ENCODE measurements at regions not wholly inside any gene's neighbourhood (a gene's known extent, or its start where the extent isn't known, plus 50 kb on each side); places are given as distances from the start of the nearest gene placed in this dataset.

GRCh38 chr1:239732770-239733169 lies 346.4 kb downstream of the CHRM3 start:
- Histone ChIP-seq H3K9me3 (ENCODE audit: low read depth) (no peaks in the 10 kb centered on the region), H2AFZ (replicated peaks) (no peak overlapping the region), H3K4me2 (no peak overlapping the region), H3K9ac (no peak overlapping the region), H4K20me1 (ENCODE audit: low read depth) (no peaks in the 10 kb centered on the region), H3K27me3 (no peaks in the 10 kb centered on the region), H3K27ac (no peak overlapping the region), H3F3A (ENCODE audit: low read depth) (no peaks in the 10 kb centered on the region), H3K79me2 (ENCODE audit: low read depth) (no peaks in the 10 kb centered on the region), H3K36me3 (no peaks in the 10 kb centered on the region), H3K4me3 (no peak overlapping the region), H3K4me1 (no peaks in the 10 kb centered on the region)
- no peak for DNase-seq (ENCODE audit: low spot score)
- Mint-ChIP-seq H3K27me3 (ENCODE audit: insufficient read depth, low read depth) (peaks cover 2% of the 10 kb centered on the region), H3K4me3 (no peak overlapping the region), H3K9me3 (no peaks in the 10 kb centered on the region), H3K4me1 (no peaks in the 10 kb centered on the region), H3K27ac (no peak overlapping the region), H3K36me3 (no peaks in the 10 kb centered on the region)
- no peak for TF ChIP-seq EZH2phosphoT487 (IDR thresholded peaks at IDR 0.05)
- TF ChIP-seq, protein P1, sequence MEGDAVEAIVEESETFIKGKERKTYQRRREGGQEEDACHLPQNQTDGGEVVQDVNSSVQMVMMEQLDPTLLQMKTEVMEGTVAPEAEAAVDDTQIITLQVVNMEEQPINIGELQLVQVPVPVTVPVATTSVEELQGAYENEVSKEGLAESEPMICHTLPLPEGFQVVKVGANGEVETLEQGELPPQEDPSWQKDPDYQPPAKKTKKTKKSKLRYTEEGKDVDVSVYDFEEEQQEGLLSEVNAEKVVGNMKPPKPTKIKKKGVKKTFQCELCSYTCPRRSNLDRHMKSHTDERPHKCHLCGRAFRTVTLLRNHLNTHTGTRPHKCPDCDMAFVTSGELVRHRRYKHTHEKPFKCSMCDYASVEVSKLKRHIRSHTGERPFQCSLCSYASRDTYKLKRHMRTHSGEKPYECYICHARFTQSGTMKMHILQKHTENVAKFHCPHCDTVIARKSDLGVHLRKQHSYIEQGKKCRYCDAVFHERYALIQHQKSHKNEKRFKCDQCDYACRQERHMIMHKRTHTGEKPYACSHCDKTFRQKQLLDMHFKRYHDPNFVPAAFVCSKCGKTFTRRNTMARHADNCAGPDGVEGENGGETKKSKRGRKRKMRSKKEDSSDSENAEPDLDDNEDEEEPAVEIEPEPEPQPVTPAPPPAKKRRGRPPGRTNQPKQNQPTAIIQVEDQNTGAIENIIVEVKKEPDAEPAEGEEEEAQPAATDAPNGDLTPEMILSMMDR (IDR thresholded peaks at IDR 0.05), result no peak
- no peak for TF ChIP-seq EZH2 (IDR thresholded peaks at IDR 0.05)

DNA sequence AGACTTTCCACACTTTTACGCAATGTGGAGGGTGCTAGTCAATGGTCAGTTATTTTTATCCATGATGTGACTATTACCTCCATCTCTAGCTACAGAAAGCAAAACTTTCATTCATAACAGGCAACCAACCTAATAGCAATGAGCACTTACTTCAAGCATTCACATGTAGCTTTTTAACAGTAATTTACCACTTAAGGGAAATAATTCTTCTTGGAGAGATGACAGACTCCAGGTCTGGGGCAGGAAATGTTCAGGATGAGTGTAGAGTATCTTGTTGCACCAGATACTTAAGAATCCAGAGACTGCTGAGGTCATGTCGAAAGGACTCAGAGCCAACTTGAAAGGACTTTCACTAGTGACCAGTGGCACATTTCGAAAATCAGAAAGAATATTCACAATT lies 347.6 kb downstream of the CHRM3 start:
- no peak for DNase-seq (ENCODE audit: low spot score)
- H3K4me3 ChIP-seq, result no peak overlapping the region
- no peak overlapping the region for H2AFZ ChIP-seq (replicated peaks)
- H3F3A ChIP-seq (ENCODE audit: low read depth), result no peaks in the 10 kb centered on the region
- H3K27ac ChIP-seq, result no peak overlapping the region
- no peaks in the 10 kb centered on the region for H3K36me3 ChIP-seq
- H3K36me3 Mint-ChIP-seq, result no peaks in the 10 kb centered on the region
- H3K79me2 ChIP-seq (ENCODE audit: low read depth), result no peaks in the 10 kb centered on the region
- no peaks in the 10 kb centered on the region for H3K9me3 Mint-ChIP-seq
- H3K4me2 ChIP-seq, result no peak overlapping the region
- H3K4me1 ChIP-seq, result no peaks in the 10 kb centered on the region
- no peak overlapping the region for H3K4me3 Mint-ChIP-seq
- H3K27me3 ChIP-seq, result no peaks in the 10 kb centered on the region
- no peaks in the 10 kb centered on the region for H3K4me1 Mint-ChIP-seq
- no peaks in the 10 kb centered on the region for H3K9me3 ChIP-seq (ENCODE audit: low read depth)
- H3K9ac ChIP-seq, result no peak overlapping the region
- TF ChIP-seq EZH2phosphoT487 (IDR thresholded peaks at IDR 0.05), result no peak
- no peak for TF ChIP-seq EZH2 (IDR thresholded peaks at IDR 0.05)
- TF ChIP-seq, protein P1 (IDR thresholded peaks at IDR 0.05), result no peak
- H3K27me3 Mint-ChIP-seq (ENCODE audit: insufficient read depth, low read depth), result peaks cover 2% of the 10 kb centered on the region
- no peaks in the 10 kb centered on the region for H4K20me1 ChIP-seq (ENCODE audit: low read depth)
- no peak overlapping the region for H3K27ac Mint-ChIP-seq

DNA sequence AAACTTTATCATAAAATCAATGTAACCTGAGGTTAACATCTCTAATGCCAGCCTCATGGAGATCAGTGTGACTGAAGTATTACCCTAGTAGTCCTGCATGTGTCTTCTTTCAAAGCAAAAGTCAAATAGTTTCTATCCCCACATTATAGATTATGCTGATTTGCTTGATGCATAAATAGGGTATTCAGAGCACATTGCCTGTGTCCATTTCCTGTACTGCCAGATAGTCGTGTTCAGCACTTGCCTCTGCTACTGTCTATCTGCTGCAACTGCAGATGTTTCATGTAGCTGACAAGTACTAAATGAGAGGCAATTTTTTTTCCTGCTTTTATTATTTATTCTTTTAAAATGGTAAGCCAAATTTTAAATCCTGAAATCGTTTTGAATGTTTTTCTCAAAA lies 348.7 kb downstream of the CHRM3 start:
- H3K4me3 ChIP-seq, result no peak overlapping the region
- H3K36me3 ChIP-seq, result no peaks in the 10 kb centered on the region
- no peaks in the 10 kb centered on the region for H3K36me3 Mint-ChIP-seq
- no peaks in the 10 kb centered on the region for H3F3A ChIP-seq (ENCODE audit: low read depth)
- H3K4me1 ChIP-seq, result no peaks in the 10 kb centered on the region
- H3K9me3 ChIP-seq (ENCODE audit: low read depth), result no peaks in the 10 kb centered on the region
- peaks cover 2% of the 10 kb centered on the region for H3K27me3 Mint-ChIP-seq (ENCODE audit: insufficient read depth, low read depth)
- H3K4me1 Mint-ChIP-seq, result no peaks in the 10 kb centered on the region
- H3K27ac Mint-ChIP-seq, result no peak overlapping the region
- no peaks in the 10 kb centered on the region for H3K27me3 ChIP-seq
- no peaks in the 10 kb centered on the region for H3K9me3 Mint-ChIP-seq
- no peak overlapping the region for H2AFZ ChIP-seq (replicated peaks)
- no peaks in the 10 kb centered on the region for H4K20me1 ChIP-seq (ENCODE audit: low read depth)
- TF ChIP-seq EZH2phosphoT487 (IDR thresholded peaks at IDR 0.05) (no peak), EZH2 (IDR thresholded peaks at IDR 0.05) (no peak)
- TF ChIP-seq, protein P1 (IDR thresholded peaks at IDR 0.05), result no peak
- H3K79me2 ChIP-seq (ENCODE audit: low read depth), result no peaks in the 10 kb centered on the region
- no peak overlapping the region for H3K4me2 ChIP-seq
- H3K27ac ChIP-seq, result no peak overlapping the region
- H3K4me3 Mint-ChIP-seq, result no peak overlapping the region
- no peak overlapping the region for H3K9ac ChIP-seq
- no peak for DNase-seq (ENCODE audit: low spot score)

DNA sequence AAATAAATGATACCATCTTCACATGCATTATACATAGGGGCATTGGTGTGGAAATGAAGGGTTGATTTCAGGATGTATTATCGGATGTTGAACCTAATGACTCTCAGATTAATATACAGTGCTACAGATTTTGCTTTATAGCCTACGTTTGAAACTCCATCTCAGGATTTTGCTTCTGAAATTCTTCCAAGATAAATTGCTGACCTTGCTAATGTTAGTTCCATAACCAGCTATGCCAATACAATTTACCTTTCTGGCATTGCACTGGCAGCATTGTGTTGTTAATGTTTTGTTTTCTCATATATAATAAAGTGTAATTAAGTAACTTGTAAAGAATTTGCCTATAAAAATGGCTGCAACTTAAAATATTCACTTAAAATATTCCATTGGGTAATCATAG lies 350.1 kb downstream of the CHRM3 start:
- H3K36me3 Mint-ChIP-seq, result no peaks in the 10 kb centered on the region
- no peak overlapping the region for H3K4me3 Mint-ChIP-seq
- no peaks in the 10 kb centered on the region for H3K9me3 Mint-ChIP-seq
- Histone ChIP-seq H3K36me3 (no peaks in the 10 kb centered on the region), H3K79me2 (ENCODE audit: low read depth) (no peaks in the 10 kb centered on the region), H3K9me3 (ENCODE audit: low read depth) (no peaks in the 10 kb centered on the region), H2AFZ (replicated peaks) (no peak overlapping the region), H3K27me3 (no peaks in the 10 kb centered on the region), H4K20me1 (ENCODE audit: low read depth) (no peaks in the 10 kb centered on the region), H3K9ac (no peak overlapping the region), H3K27ac (no peak overlapping the region), H3F3A (ENCODE audit: low read depth) (no peaks in the 10 kb centered on the region), H3K4me3 (no peak overlapping the region), H3K4me2 (no peak overlapping the region), H3K4me1 (no peaks in the 10 kb centered on the region)
- H3K4me1 Mint-ChIP-seq, result no peaks in the 10 kb centered on the region
- TF ChIP-seq, protein P1 (IDR thresholded peaks at IDR 0.05), result no peak
- TF ChIP-seq EZH2phosphoT487 (IDR thresholded peaks at IDR 0.05) (no peak), EZH2 (IDR thresholded peaks at IDR 0.05) (no peak)
- H3K27ac Mint-ChIP-seq, result no peak overlapping the region
- H3K27me3 Mint-ChIP-seq (ENCODE audit: insufficient read depth, low read depth), result peaks cover 2% of the 10 kb centered on the region
- DNase-seq (ENCODE audit: low spot score), result no peak
